ENCODE measurements at regions not wholly inside any gene's neighbourhood (a gene's known extent, or its start where the extent isn't known, plus 50 kb on each side); places are given as distances from the start of the nearest gene placed in this dataset.

DNA sequence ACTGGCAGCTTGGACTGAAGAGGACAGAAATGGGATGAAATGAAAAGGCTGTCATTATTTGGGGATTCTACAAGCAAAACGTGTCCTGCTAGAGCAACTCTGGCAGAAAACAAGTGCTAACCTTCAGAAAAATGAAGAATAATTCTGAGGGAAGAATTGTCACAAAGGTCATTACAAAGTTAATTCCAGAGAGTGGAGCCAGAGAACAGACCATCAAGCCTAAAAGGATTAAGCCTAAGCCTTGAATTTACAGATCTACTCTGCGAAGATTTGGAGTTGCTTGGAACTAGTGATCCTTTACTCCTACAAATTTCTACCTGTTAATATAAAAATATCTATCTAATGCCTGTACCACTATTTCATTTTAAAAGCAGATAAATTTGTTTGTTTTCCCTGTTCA lies 1077.3 kb upstream of the CNTN5 start:
- TF ChIP-seq, protein P1, sequence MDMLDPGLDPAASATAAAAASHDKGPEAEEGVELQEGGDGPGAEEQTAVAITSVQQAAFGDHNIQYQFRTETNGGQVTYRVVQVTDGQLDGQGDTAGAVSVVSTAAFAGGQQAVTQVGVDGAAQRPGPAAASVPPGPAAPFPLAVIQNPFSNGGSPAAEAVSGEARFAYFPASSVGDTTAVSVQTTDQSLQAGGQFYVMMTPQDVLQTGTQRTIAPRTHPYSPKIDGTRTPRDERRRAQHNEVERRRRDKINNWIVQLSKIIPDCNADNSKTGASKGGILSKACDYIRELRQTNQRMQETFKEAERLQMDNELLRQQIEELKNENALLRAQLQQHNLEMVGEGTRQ (CRISPR knock-in tag; IDR thresholded peaks at IDR 0.05): no peak
- TF ChIP-seq, protein P2, sequence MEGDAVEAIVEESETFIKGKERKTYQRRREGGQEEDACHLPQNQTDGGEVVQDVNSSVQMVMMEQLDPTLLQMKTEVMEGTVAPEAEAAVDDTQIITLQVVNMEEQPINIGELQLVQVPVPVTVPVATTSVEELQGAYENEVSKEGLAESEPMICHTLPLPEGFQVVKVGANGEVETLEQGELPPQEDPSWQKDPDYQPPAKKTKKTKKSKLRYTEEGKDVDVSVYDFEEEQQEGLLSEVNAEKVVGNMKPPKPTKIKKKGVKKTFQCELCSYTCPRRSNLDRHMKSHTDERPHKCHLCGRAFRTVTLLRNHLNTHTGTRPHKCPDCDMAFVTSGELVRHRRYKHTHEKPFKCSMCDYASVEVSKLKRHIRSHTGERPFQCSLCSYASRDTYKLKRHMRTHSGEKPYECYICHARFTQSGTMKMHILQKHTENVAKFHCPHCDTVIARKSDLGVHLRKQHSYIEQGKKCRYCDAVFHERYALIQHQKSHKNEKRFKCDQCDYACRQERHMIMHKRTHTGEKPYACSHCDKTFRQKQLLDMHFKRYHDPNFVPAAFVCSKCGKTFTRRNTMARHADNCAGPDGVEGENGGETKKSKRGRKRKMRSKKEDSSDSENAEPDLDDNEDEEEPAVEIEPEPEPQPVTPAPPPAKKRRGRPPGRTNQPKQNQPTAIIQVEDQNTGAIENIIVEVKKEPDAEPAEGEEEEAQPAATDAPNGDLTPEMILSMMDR (IDR thresholded peaks at IDR 0.05 in 2 of 3, conservative IDR thresholded peaks at IDR 0.05 in 1 of 3; ENCODE audit: insufficient read depth in 2 of 3, low read depth in 1 of 3, low read length in 3 of 3): peak in 1 of 3 experiments; percentile 39; a peak in 2 of 6 replicates
- TF ChIP-seq, protein P3, sequence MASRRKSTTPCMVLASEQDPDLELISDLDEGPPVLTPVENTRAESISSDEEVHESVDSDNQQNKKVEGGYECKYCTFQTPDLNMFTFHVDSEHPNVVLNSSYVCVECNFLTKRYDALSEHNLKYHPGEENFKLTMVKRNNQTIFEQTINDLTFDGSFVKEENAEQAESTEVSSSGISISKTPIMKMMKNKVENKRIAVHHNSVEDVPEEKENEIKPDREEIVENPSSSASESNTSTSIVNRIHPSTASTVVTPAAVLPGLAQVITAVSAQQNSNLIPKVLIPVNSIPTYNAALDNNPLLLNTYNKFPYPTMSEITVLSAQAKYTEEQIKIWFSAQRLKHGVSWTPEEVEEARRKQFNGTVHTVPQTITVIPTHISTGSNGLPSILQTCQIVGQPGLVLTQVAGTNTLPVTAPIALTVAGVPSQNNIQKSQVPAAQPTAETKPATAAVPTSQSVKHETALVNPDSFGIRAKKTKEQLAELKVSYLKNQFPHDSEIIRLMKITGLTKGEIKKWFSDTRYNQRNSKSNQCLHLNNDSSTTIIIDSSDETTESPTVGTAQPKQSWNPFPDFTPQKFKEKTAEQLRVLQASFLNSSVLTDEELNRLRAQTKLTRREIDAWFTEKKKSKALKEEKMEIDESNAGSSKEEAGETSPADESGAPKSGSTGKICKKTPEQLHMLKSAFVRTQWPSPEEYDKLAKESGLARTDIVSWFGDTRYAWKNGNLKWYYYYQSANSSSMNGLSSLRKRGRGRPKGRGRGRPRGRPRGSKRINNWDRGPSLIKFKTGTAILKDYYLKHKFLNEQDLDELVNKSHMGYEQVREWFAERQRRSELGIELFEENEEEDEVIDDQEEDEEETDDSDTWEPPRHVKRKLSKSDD (conservative IDR thresholded peaks at IDR 0.05; ENCODE audit: low read length): no peak
- TF ChIP-seq ZNF551 (CRISPR knock-in tag; IDR thresholded peaks at IDR 0.05) (no peak), ZNF212 (CRISPR knock-in tag; IDR thresholded peaks at IDR 0.05) (no peak), PCBP2 (IDR thresholded peaks at IDR 0.05; ENCODE audit: low read depth, low read length, poor library complexity, severe bottlenecking) (no peak), JUND (IDR thresholded peaks at IDR 0.05; ENCODE audit: borderline replicate concordance, low read depth, low read length) (no peak), JUND (tag; IDR thresholded peaks at IDR 0.05; ENCODE audit: borderline replicate concordance, low read depth, low read length) (no peak), FOS (IDR thresholded peaks at IDR 0.05; ENCODE audit: extremely low read depth, insufficient read length) (no peak)
- TF ChIP-seq, protein P4, sequence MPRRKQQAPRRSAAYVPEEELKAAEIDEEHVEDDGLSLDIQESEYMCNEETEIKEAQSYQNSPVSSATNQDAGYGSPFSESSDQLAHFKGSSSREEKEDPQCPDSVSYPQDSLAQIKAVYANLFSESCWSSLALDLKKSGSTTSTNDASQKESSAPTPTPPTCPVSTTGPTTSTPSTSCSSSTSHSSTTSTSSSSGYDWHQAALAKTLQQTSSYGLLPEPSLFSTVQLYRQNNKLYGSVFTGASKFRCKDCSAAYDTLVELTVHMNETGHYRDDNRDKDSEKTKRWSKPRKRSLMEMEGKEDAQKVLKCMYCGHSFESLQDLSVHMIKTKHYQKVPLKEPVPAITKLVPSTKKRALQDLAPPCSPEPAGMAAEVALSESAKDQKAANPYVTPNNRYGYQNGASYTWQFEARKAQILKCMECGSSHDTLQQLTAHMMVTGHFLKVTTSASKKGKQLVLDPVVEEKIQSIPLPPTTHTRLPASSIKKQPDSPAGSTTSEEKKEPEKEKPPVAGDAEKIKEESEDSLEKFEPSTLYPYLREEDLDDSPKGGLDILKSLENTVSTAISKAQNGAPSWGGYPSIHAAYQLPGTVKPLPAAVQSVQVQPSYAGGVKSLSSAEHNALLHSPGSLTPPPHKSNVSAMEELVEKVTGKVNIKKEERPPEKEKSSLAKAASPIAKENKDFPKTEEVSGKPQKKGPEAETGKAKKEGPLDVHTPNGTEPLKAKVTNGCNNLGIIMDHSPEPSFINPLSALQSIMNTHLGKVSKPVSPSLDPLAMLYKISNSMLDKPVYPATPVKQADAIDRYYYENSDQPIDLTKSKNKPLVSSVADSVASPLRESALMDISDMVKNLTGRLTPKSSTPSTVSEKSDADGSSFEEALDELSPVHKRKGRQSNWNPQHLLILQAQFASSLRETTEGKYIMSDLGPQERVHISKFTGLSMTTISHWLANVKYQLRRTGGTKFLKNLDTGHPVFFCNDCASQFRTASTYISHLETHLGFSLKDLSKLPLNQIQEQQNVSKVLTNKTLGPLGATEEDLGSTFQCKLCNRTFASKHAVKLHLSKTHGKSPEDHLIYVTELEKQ (CRISPR knock-in tag; IDR thresholded peaks at IDR 0.05): no peak

Data from K562 (cell line).